ENCODE measurements at regions not wholly inside any gene's neighbourhood (a gene's known extent, or its start where the extent isn't known, plus 50 kb on each side); places are given as distances from the start of the nearest gene placed in this dataset.

- H3K4me3 ChIP-seq: no peak overlapping the region
- ATAC-seq (no peak), DNase-seq (ENCODE audit: low spot score) (no peak)
- peaks cover 14% of the 10 kb centered on the region for H3K4me1 Mint-ChIP-seq
- no peaks in the 10 kb centered on the region; the same call in 1 of the 2 replicates for H3K79me2 ChIP-seq (replicated peaks; ENCODE audit: insufficient read depth)
- H3K27me3 Mint-ChIP-seq (ENCODE audit: insufficient read depth, low read depth, poor library complexity): peaks cover 12% of the 10 kb centered on the region
- H4K20me1 ChIP-seq (replicated peaks; ENCODE audit: insufficient read depth): no peaks in the 10 kb centered on the region
- peaks cover 19% of the 10 kb centered on the region for H3K9me3 Mint-ChIP-seq
- H2AFZ ChIP-seq: no peak overlapping the region
- H3K27ac ChIP-seq (ENCODE audit: low read depth): no peak overlapping the region
- H3K27me3 ChIP-seq (ENCODE audit: insufficient read depth): no peaks in the 10 kb centered on the region
- H3K4me1 ChIP-seq (ENCODE audit: insufficient read depth): peaks cover 8% of the 10 kb centered on the region; the same call in 1 of the 2 replicates
- H3K4me2 ChIP-seq: no peak overlapping the region
- H3K36me3 ChIP-seq (ENCODE audit: insufficient read depth): no peaks in the 10 kb centered on the region
- H3K9me2 ChIP-seq (ENCODE audit: insufficient read depth): peaks cover 21% of the 10 kb centered on the region; the same call in 1 of the 2 replicates
- no peaks in the 10 kb centered on the region for H3F3A ChIP-seq (replicated peaks; ENCODE audit: low read depth)
- no peak overlapping the region for H3K27ac Mint-ChIP-seq
- no peak for TF ChIP-seq EZH2phosphoT487 (IDR thresholded peaks at IDR 0.05; ENCODE audit: unreplicated experiment)
- H3K36me3 Mint-ChIP-seq (ENCODE audit: low read depth): peaks cover 34% of the 10 kb centered on the region
- H3K4me3 Mint-ChIP-seq: no peak overlapping the region
Measured at GRCh38 chr11:92702805-92703448, 266.5 kb upstream of the MTNR1B start.

- Mint-ChIP-seq H3K27ac (no peak overlapping the region), H3K4me1 (peaks cover 15% of the 10 kb centered on the region), H3K36me3 (ENCODE audit: low read depth) (peaks cover 34% of the 10 kb centered on the region), H3K4me3 (no peak overlapping the region), H3K9me3 (peaks cover 19% of the 10 kb centered on the region), H3K27me3 (ENCODE audit: insufficient read depth, low read depth, poor library complexity) (peaks cover 12% of the 10 kb centered on the region)
- DNase-seq (ENCODE audit: low spot score): no peak
- Histone ChIP-seq H3K9me2 (ENCODE audit: insufficient read depth) (peaks cover 21% of the 10 kb centered on the region; the same call in 1 of the 2 replicates), H3K4me1 (ENCODE audit: insufficient read depth) (peaks cover 8% of the 10 kb centered on the region; the same call in 1 of the 2 replicates), H3F3A (replicated peaks; ENCODE audit: low read depth) (no peaks in the 10 kb centered on the region), H3K27me3 (ENCODE audit: insufficient read depth) (no peaks in the 10 kb centered on the region), H2AFZ (no peak overlapping the region), H3K4me2 (no peak overlapping the region), H3K79me2 (replicated peaks; ENCODE audit: insufficient read depth) (no peaks in the 10 kb centered on the region; the same call in 1 of the 2 replicates), H3K4me3 (no peak overlapping the region), H3K36me3 (ENCODE audit: insufficient read depth) (no peaks in the 10 kb centered on the region), H4K20me1 (replicated peaks; ENCODE audit: insufficient read depth) (no peaks in the 10 kb centered on the region), H3K27ac (ENCODE audit: low read depth) (no peak overlapping the region)
- no peak for ATAC-seq
- TF ChIP-seq STAT1 (IDR thresholded peaks at IDR 0.05; ENCODE audit: unreplicated experiment): no peak
- no peak for TF ChIP-seq EZH2 (IDR thresholded peaks at IDR 0.05; ENCODE audit: low read depth, unreplicated experiment)
- TF ChIP-seq NANOG (IDR thresholded peaks at IDR 0.05; ENCODE audit: borderline replicate concordance): no peak
- TF ChIP-seq, protein P1, sequence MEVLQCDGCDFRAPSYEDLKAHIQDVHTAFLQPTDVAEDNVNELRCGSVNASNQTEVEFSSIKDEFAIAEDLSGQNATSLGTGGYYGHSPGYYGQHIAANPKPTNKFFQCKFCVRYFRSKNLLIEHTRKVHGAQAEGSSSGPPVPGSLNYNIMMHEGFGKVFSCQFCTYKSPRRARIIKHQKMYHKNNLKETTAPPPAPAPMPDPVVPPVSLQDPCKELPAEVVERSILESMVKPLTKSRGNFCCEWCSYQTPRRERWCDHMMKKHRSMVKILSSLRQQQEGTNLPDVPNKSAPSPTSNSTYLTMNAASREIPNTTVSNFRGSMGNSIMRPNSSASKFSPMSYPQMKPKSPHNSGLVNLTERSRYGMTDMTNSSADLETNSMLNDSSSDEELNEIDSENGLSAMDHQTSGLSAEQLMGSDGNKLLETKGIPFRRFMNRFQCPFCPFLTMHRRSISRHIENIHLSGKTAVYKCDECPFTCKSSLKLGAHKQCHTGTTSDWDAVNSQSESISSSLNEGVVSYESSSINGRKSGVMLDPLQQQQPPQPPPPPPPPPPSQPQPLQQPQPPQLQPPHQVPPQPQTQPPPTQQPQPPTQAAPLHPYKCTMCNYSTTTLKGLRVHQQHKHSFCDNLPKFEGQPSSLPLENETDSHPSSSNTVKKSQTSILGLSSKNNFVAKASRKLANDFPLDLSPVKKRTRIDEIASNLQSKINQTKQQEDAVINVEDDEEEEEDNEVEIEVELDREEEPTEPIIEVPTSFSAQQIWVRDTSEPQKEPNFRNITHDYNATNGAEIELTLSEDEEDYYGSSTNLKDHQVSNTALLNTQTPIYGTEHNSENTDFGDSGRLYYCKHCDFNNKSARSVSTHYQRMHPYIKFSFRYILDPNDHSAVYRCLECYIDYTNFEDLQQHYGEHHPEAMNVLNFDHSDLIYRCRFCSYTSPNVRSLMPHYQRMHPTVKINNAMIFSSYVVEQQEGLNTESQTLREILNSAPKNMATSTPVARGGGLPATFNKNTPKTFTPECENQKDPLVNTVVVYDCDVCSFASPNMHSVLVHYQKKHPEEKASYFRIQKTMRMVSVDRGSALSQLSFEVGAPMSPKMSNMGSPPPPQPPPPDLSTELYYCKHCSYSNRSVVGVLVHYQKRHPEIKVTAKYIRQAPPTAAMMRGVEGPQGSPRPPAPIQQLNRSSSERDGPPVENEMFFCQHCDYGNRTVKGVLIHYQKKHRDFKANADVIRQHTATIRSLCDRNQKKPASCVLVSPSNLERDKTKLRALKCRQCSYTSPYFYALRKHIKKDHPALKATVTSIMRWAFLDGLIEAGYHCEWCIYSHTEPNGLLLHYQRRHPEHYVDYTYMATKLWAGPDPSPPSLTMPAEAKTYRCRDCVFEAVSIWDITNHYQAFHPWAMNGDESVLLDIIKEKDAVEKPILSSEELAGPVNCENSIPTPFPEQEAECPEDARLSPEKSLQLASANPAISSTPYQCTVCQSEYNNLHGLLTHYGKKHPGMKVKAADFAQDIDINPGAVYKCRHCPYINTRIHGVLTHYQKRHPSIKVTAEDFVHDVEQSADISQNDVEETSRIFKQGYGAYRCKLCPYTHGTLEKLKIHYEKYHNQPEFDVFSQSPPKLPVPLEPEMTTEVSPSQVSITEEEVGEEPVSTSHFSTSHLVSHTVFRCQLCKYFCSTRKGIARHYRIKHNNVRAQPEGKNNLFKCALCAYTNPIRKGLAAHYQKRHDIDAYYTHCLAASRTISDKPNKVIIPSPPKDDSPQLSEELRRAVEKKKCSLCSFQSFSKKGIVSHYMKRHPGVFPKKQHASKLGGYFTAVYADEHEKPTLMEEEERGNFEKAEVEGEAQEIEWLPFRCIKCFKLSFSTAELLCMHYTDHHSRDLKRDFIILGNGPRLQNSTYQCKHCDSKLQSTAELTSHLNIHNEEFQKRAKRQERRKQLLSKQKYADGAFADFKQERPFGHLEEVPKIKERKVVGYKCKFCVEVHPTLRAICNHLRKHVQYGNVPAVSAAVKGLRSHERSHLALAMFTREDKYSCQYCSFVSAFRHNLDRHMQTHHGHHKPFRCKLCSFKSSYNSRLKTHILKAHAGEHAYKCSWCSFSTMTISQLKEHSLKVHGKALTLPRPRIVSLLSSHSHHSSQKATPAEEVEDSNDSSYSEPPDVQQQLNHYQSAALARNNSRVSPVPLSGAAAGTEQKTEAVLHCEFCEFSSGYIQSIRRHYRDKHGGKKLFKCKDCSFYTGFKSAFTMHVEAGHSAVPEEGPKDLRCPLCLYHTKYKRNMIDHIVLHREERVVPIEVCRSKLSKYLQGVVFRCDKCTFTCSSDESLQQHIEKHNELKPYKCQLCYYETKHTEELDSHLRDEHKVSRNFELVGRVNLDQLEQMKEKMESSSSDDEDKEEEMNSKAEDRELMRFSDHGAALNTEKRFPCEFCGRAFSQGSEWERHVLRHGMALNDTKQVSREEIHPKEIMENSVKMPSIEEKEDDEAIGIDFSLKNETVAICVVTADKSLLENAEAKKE (CRISPR knock-in tag; IDR thresholded peaks at IDR 0.05): no peak
- TF ChIP-seq JUNB (IDR thresholded peaks at IDR 0.05; ENCODE audit: unreplicated experiment): no peak
Measured at GRCh38 chr11:92703449-92703830, 266.0 kb upstream of the MTNR1B start.

Data from GM23338 (cell line).